GM12864 (cell line): ENCODE measurements at regions not wholly inside any gene's neighbourhood (a gene's known extent, or its start where the extent isn't known, plus 50 kb on each side); places are given as distances from the start of the nearest gene placed in this dataset.

Experiments used
- DNase-seq: peaks from one replicate; pipeline ENCODE4 v3.0.0-alpha.2; 2011; ENCODE audit warnings: low read depth
- H3K4me3 ChIP-seq: 2 replicates; pipeline ENCODE4 v1.5.1; 2011; ENCODE audit warnings: mild to moderate bottlenecking, low read depth, low read length, control low read depth
- CTCF ChIP-seq: IDR thresholded peaks from 2 replicates; pipeline ENCODE4 v1.5.1; 2011; ENCODE audit warnings: low read depth, mild to moderate bottlenecking, moderate library complexity, low read length, control low read depth, inconsistent platforms; ENCODE audit errors: missing control alignments

DNA sequence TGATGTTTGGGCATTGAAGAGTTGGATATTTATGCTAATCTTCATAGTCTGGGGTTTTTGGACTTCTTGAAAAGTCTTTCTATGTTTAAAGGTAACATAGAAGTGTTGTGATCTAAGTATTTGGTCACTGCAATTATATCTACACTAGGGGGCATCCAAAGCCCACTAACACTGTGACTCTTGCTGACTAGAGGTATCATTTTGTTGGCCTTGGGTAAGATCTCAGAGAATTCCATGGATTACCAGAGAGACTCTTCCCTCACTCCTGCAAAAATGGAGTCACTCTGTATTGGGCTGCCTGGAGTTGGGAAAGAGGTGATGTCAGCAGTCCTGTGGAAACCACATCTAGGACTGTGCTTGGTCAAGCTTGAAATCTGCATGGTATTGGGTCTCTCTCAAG, 1077.6 kb downstream of the FAM133A start:
- no peak overlapping the region for H3K4me3 ChIP-seq
- no peak for DNase-seq
- TF ChIP-seq CTCF = no peak

- no peak for TF ChIP-seq CTCF
- no peak for DNase-seq
- H3K4me3 ChIP-seq = no peak overlapping the region
Measured at GRCh38 chrX:94752434-94753169, 1078.6 kb downstream of the FAM133A start.

DNA sequence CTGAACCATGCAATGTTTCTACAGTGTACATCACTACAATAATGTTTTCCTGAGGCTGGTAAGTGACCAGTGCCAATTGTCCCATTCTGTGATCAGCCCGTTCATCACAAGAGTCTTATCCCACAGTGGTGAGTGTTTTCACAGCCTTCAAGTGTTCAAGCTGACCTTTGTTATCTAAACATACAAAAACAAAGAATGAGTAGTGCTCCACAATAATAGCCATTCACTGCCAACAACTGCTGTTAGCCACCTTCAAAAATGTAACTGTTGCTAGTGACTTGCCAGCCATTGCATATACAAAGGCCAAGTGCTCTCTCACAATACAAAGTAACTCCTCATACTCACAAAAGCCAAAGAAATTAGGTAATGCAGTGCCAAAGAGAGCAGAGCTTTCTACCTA, 1084.1 kb downstream of the FAM133A start:
- no peak for TF ChIP-seq CTCF
- DNase-seq = no peak

DNA sequence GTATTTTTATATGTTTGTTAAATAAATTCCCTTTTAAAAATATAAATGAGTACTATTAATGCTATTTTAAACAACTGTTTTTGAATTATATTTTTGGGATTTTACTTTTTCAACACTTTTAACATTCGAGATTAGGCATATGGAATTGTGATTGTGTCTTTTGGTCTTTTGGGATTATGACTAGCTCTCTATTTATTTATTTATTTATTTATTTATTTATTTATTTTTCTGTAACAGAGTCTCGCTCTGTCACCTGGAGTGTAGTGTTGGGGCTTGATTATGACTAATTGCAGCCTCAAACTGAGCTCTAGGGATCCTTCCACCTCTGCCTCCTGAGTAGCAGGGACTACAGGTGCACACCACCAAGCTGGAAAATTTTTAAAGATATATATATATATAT, 1101.6 kb downstream of the FAM133A start:
- no peak overlapping the region for H3K4me3 ChIP-seq
- no peak for TF ChIP-seq CTCF
- DNase-seq = no peak

More for the DNA sequence above, 1084.1 kb downstream of the FAM133A start:
- H3K4me3 ChIP-seq = no peak overlapping the region

GRCh38 chrX:94813541-94813940, 1139.5 kb downstream of the FAM133A start:
- TF ChIP-seq CTCF = no peak
- no peak for DNase-seq
- H3K4me3 ChIP-seq = no peak overlapping the region

- DNase-seq = no peak
- no peak overlapping the region for H3K4me3 ChIP-seq
- TF ChIP-seq CTCF = no peak
Measured at GRCh38 chrX:94814216-94814615, 1140.2 kb downstream of the FAM133A start.

- no peak overlapping the region for H3K4me3 ChIP-seq
- no peak for TF ChIP-seq CTCF
- DNase-seq = no peak
Measured at GRCh38 chrX:94830717-94831116, 1156.7 kb downstream of the FAM133A start.
